Panc1 (cell line): ENCODE measurements at regions not wholly inside any gene's neighbourhood (a gene's known extent, or its start where the extent isn't known, plus 50 kb on each side); places are given as distances from the start of the nearest gene placed in this dataset.

Experiments used
- ATAC-seq: fragments of 200-7000 bp; cut with Tn5 transposase; 2 replicates; pipeline ENCODE4 v1.9.1; 2020; ENCODE audit warnings: mild to moderate bottlenecking, moderate library complexity
- BruUV-seq: library from RNA; stranded (reverse); fragments of 400-500 nt; replicated peaks from 2 replicates; lab custom pipeline; 2021; lab: Mats Ljungman, UMichigan
- CTCF ChIA-PET: fragments of 300-600 bp; sonication (Branson Sonifier 250); formaldehyde crosslinking; loops from one replicate; lab custom pipeline; 2022; ENCODE audit warnings: antibody characterized with exemption; lab: Charles Lee
- POLR2A ChIA-PET: fragments of 300-600 bp; sonication (Branson Sonifier 250); formaldehyde crosslinking; loops from one replicate; lab custom pipeline; 2022; ENCODE audit warnings: antibody characterized with exemption; lab: Charles Lee
- DNase-seq: peaks from one replicate; pipeline ENCODE4 v3.0.0-alpha.2; 2010; ENCODE audit warnings: low read depth, low spot score
- H3K27ac ChIP-seq: 2 replicates; pipeline ENCODE4 v1.5.1; 2011; ENCODE audit warnings: mild to moderate bottlenecking, low read length, inconsistent platforms
- H3K27me3 ChIP-seq: fragments of 200-500 bp; sonication (Bioruptor generic); 2 replicates; pipeline ENCODE4 v1.6.0; 2014; ENCODE audit warnings: low read length, inconsistent platforms; ENCODE audit not compliant: control insufficient read depth, insufficient read depth
- H3K36me3 ChIP-seq: fragments of 200-500 bp; sonication (Bioruptor generic); 2 replicates; pipeline ENCODE4 v1.5.1; 2014; ENCODE audit warnings: inconsistent platforms, mild to moderate bottlenecking, low read length, moderate library complexity; ENCODE audit not compliant: control insufficient read depth, insufficient read depth
- H3K4me1 ChIP-seq: 2 replicates; pipeline ENCODE4 v1.5.1; 2011; ENCODE audit warnings: inconsistent platforms, mild to moderate bottlenecking, low read length, moderate library complexity; ENCODE audit not compliant: control insufficient read depth, insufficient read depth
- H3K4me3 ChIP-seq, 2 experiments: 2 replicates each; pipeline ENCODE4 v1.5.1; 2011 to 2012; ENCODE audit warnings: low read depth in 2 of 2, low read length in 2 of 2, mild to moderate bottlenecking in 2 of 2, inconsistent platforms in 1 of 2, moderate library complexity in 1 of 2
- H3K9me3 ChIP-seq: fragments of 200-500 bp; sonication (Bioruptor generic); 2 replicates; pipeline ENCODE4 v1.5.1; 2014; ENCODE audit warnings: low read depth, mild to moderate bottlenecking, inconsistent platforms, low read length, moderate library complexity; ENCODE audit not compliant: control insufficient read depth, insufficient read depth
- CTCF ChIP-seq: fragments of 450-650 bp; IDR thresholded peaks from 2 replicates; pipeline ENCODE4 v1.5.1; 2017; ENCODE audit warnings: mild to moderate bottlenecking
- POLR2AphosphoS5 ChIP-seq: IDR thresholded peaks from 2 replicates; pipeline ENCODE4 v1.6.1; 2012; ENCODE audit warnings: mild to moderate bottlenecking, low read depth, low read length, moderate library complexity
- SIN3A ChIP-seq: IDR thresholded peaks from 2 replicates; pipeline ENCODE4 v1.6.1; 2012; ENCODE audit warnings: low read depth, mild to moderate bottlenecking, low read length, moderate library complexity, borderline replicate concordance; ENCODE audit not compliant: insufficient read depth
- TCF7L2 ChIP-seq: IDR thresholded peaks from 2 replicates; pipeline ENCODE4 v1.6.1; 2011; ENCODE audit warnings: mild to moderate bottlenecking, low read depth, low read length, inconsistent platforms
- in situ Hi-C: cut with HindIII; loops from 2 replicates; pipeline ENCODE4 v1.10.0; 2016; ENCODE audit warnings: low sequenced_read_pairs, low pct_unique_long_range_greater_than_20kb
- intact Hi-C: fragments of 100-400 bp; cut with micrococcal nuclease; formaldehyde crosslinking; loops from one replicate; pipeline ENCODE4 v1.10.0; 2022; ENCODE audit not compliant: unreplicated experiment
- TF ChIP-seq, protein P1 (sequence below), 2 experiments: IDR thresholded peaks; 2 replicates each; pipeline ENCODE4 v1.6.1; 2011 to 2012; ENCODE audit warnings: low read depth in 2 of 2, control low read depth in 1 of 2, low read length in 1 of 2, mild to moderate bottlenecking in 1 of 2, moderate library complexity in 1 of 2; ENCODE audit not compliant: insufficient read depth in 1 of 2

GRCh38 chr6:100209323-100210136, 215.5 kb upstream of the MCHR2 start:
- Histone ChIP-seq H3K9me3 (no peaks in the 10 kb centered on the region), H3K27me3 (no peaks in the 10 kb centered on the region), H3K27ac (no peak overlapping the region), H3K36me3 (no peaks in the 10 kb centered on the region), H3K4me1 (no peaks in the 10 kb centered on the region), H3K4me3 (no peak overlapping the region)
- ATAC-seq (no peak), DNase-seq (no peak)
- BruUV-seq: no TSS peak
- in situ Hi-C loops (no loop called here), intact Hi-C loops (no loop called here)
- ChIA-PET CTCF (no interaction called here), POLR2A (interaction anchor here (0.6 kb wide), 1 partner anchor 464 kb away, joined by 3 read pairs; no protein-coding TSS in a partner anchor)
- no peak for TF ChIP-seq SIN3A
- TF ChIP-seq, protein P1, sequence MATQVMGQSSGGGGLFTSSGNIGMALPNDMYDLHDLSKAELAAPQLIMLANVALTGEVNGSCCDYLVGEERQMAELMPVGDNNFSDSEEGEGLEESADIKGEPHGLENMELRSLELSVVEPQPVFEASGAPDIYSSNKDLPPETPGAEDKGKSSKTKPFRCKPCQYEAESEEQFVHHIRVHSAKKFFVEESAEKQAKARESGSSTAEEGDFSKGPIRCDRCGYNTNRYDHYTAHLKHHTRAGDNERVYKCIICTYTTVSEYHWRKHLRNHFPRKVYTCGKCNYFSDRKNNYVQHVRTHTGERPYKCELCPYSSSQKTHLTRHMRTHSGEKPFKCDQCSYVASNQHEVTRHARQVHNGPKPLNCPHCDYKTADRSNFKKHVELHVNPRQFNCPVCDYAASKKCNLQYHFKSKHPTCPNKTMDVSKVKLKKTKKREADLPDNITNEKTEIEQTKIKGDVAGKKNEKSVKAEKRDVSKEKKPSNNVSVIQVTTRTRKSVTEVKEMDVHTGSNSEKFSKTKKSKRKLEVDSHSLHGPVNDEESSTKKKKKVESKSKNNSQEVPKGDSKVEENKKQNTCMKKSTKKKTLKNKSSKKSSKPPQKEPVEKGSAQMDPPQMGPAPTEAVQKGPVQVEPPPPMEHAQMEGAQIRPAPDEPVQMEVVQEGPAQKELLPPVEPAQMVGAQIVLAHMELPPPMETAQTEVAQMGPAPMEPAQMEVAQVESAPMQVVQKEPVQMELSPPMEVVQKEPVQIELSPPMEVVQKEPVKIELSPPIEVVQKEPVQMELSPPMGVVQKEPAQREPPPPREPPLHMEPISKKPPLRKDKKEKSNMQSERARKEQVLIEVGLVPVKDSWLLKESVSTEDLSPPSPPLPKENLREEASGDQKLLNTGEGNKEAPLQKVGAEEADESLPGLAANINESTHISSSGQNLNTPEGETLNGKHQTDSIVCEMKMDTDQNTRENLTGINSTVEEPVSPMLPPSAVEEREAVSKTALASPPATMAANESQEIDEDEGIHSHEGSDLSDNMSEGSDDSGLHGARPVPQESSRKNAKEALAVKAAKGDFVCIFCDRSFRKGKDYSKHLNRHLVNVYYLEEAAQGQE (IDR thresholded peaks at IDR 0.05; ENCODE audit: insufficient read depth in 1 of 2, low read depth in 2 of 2, low read length in 1 of 2): no peak
- no peak for TF ChIP-seq POLR2AphosphoS5
- no peak for TF ChIP-seq TCF7L2
- TF ChIP-seq CTCF: no peak

DNA sequence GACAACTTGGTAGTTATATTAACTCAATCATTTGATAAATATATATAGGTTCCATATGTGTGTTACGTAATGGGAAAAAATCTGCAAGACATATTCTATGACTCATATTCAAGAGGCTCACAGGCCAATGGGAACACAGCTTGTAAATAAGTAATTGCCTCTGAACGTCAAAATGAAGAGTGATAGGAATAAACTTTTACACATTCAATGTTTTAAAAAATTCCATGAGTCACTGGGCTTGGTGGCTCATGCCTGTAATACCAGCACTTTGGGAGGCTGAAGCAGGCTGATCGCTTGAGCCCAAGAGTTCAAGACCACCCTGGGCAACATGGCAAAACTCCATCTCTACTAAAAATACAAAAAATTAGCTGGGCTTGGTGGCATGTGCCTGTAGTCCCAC, 209.4 kb upstream of the MCHR2 start:
- no peak for DNase-seq
- CTCF ChIA-PET: no interaction called here
- Histone ChIP-seq H3K4me3 (no peak overlapping the region), H3K36me3 (no peaks in the 10 kb centered on the region), H3K4me1 (no peaks in the 10 kb centered on the region), H3K27ac (no peak overlapping the region), H3K27me3 (no peaks in the 10 kb centered on the region), H3K9me3 (no peaks in the 10 kb centered on the region)
- BruUV-seq: no TSS peak
- in situ Hi-C loops: no loop called here
- POLR2A ChIA-PET: no interaction called here
- intact Hi-C loops: no loop called here
- no peak for TF ChIP-seq CTCF
- TF ChIP-seq TCF7L2: no peak
- TF ChIP-seq SIN3A: no peak
- TF ChIP-seq, protein P1 (IDR thresholded peaks at IDR 0.05; ENCODE audit: insufficient read depth in 1 of 2, low read depth in 2 of 2, low read length in 1 of 2): no peak
- no peak for ATAC-seq
